GM23248 (cell line): ENCODE measurements at regions not wholly inside any gene's neighbourhood (a gene's known extent, or its start where the extent isn't known, plus 50 kb on each side); places are given as distances from the start of the nearest gene placed in this dataset.

Source experiments
- EZH2 ChIP-seq: fragments of 200-600 bp; sonication (generic); IDR thresholded peaks from 2 replicates; pipeline ENCODE4 v1.6.1; 2018; ENCODE audit warnings: antibody characterized with exemption, mild to moderate bottlenecking; ENCODE audit not compliant: insufficient read depth, poor library complexity, severe bottlenecking
- EZH2phosphoT487 ChIP-seq: fragments of 200-600 bp; sonication (generic); IDR thresholded peaks from 2 replicates; pipeline ENCODE4 v1.6.1; 2018; ENCODE audit warnings: antibody characterized with exemption, moderate library complexity, mild to moderate bottlenecking, low read depth; ENCODE audit not compliant: insufficient read depth

DNA sequence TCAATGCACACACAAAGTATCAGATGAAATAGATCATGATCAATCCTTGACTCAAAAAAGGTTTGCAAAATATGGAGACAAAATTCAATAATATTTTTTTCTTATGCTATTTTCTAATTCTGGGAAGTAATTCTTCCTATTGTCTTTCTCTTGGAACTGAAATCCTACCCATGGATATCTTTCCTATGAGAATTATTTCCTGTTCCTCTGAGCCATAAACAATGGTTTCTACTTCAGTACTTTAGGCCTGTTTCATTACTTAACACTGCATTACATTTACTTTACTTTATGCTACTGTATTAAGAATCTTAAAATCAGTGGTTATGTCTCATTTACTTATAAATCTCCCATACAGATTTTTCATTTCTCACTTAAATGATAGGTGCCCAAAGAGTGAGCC, 1025.4 kb upstream of the ACO1 start:
- TF ChIP-seq EZH2 (no peak), EZH2phosphoT487 (no peak)
